Panc1 (cell line): ENCODE measurements at regions not wholly inside any gene's neighbourhood (a gene's known extent, or its start where the extent isn't known, plus 50 kb on each side); places are given as distances from the start of the nearest gene placed in this dataset.

Source experiments
- ATAC-seq: fragments of 200-7000 bp; cut with Tn5 transposase; 2 replicates; pipeline ENCODE4 v1.9.1; 2020; ENCODE audit warnings: mild to moderate bottlenecking, moderate library complexity
- BruUV-seq: library from RNA; stranded (reverse); fragments of 400-500 nt; replicated peaks from 2 replicates; lab custom pipeline; 2021; lab: Mats Ljungman, UMichigan
- CTCF ChIA-PET: fragments of 300-600 bp; sonication (Branson Sonifier 250); formaldehyde crosslinking; loops from one replicate; lab custom pipeline; 2022; ENCODE audit warnings: antibody characterized with exemption; lab: Charles Lee
- POLR2A ChIA-PET: fragments of 300-600 bp; sonication (Branson Sonifier 250); formaldehyde crosslinking; loops from one replicate; lab custom pipeline; 2022; ENCODE audit warnings: antibody characterized with exemption; lab: Charles Lee
- DNase-seq: peaks from one replicate; pipeline ENCODE4 v3.0.0-alpha.2; 2010; ENCODE audit warnings: low read depth, low spot score
- H3K27ac ChIP-seq: 2 replicates; pipeline ENCODE4 v1.5.1; 2011; ENCODE audit warnings: mild to moderate bottlenecking, low read length, inconsistent platforms
- H3K27me3 ChIP-seq: fragments of 200-500 bp; sonication (Bioruptor generic); 2 replicates; pipeline ENCODE4 v1.6.0; 2014; ENCODE audit warnings: low read length, inconsistent platforms; ENCODE audit not compliant: control insufficient read depth, insufficient read depth
- H3K36me3 ChIP-seq: fragments of 200-500 bp; sonication (Bioruptor generic); 2 replicates; pipeline ENCODE4 v1.5.1; 2014; ENCODE audit warnings: inconsistent platforms, mild to moderate bottlenecking, low read length, moderate library complexity; ENCODE audit not compliant: control insufficient read depth, insufficient read depth
- H3K4me1 ChIP-seq: 2 replicates; pipeline ENCODE4 v1.5.1; 2011; ENCODE audit warnings: inconsistent platforms, mild to moderate bottlenecking, low read length, moderate library complexity; ENCODE audit not compliant: control insufficient read depth, insufficient read depth
- H3K4me3 ChIP-seq, 2 experiments: 2 replicates each; pipeline ENCODE4 v1.5.1; 2011 to 2012; ENCODE audit warnings: low read depth in 2 of 2, low read length in 2 of 2, mild to moderate bottlenecking in 2 of 2, inconsistent platforms in 1 of 2, moderate library complexity in 1 of 2
- H3K9me3 ChIP-seq: fragments of 200-500 bp; sonication (Bioruptor generic); 2 replicates; pipeline ENCODE4 v1.5.1; 2014; ENCODE audit warnings: low read depth, mild to moderate bottlenecking, inconsistent platforms, low read length, moderate library complexity; ENCODE audit not compliant: control insufficient read depth, insufficient read depth
- POLR2AphosphoS5 ChIP-seq: IDR thresholded peaks from 2 replicates; pipeline ENCODE4 v1.6.1; 2012; ENCODE audit warnings: mild to moderate bottlenecking, low read depth, low read length, moderate library complexity
- SIN3A ChIP-seq: IDR thresholded peaks from 2 replicates; pipeline ENCODE4 v1.6.1; 2012; ENCODE audit warnings: low read depth, mild to moderate bottlenecking, low read length, moderate library complexity, borderline replicate concordance; ENCODE audit not compliant: insufficient read depth
- TCF7L2 ChIP-seq: IDR thresholded peaks from 2 replicates; pipeline ENCODE4 v1.6.1; 2011; ENCODE audit warnings: mild to moderate bottlenecking, low read depth, low read length, inconsistent platforms
- in situ Hi-C: cut with HindIII; loops from 2 replicates; pipeline ENCODE4 v1.10.0; 2016; ENCODE audit warnings: low sequenced_read_pairs, low pct_unique_long_range_greater_than_20kb
- intact Hi-C: fragments of 100-400 bp; cut with micrococcal nuclease; formaldehyde crosslinking; loops from one replicate; pipeline ENCODE4 v1.10.0; 2022; ENCODE audit not compliant: unreplicated experiment
- TF ChIP-seq, protein P1 (sequence below): fragments of 450-650 bp; IDR thresholded peaks from 2 replicates; pipeline ENCODE4 v1.5.1; 2017; ENCODE audit warnings: mild to moderate bottlenecking
- TF ChIP-seq, protein P2 (sequence below), 2 experiments: IDR thresholded peaks; 2 replicates each; pipeline ENCODE4 v1.6.1; 2011 to 2012; ENCODE audit warnings: low read depth in 2 of 2, control low read depth in 1 of 2, low read length in 1 of 2, mild to moderate bottlenecking in 1 of 2, moderate library complexity in 1 of 2; ENCODE audit not compliant: insufficient read depth in 1 of 2

- ChIA-PET POLR2A (no interaction called here), CTCF (no interaction called here)
- no peak overlapping the region for H3K4me3 ChIP-seq
- in situ Hi-C loops, result no loop called here
- no peak for ATAC-seq
- peaks cover 23% of the 10 kb centered on the region; the same call in 1 of the 2 replicates for H3K9me3 ChIP-seq
- no peaks in the 10 kb centered on the region for H3K36me3 ChIP-seq
- H3K27ac ChIP-seq, result no peak overlapping the region
- no TSS peak for BruUV-seq
- intact Hi-C loops, result no loop called here
- no peaks in the 10 kb centered on the region for H3K27me3 ChIP-seq
- no peak for DNase-seq
- H3K4me1 ChIP-seq, result no peaks in the 10 kb centered on the region
- TF ChIP-seq SIN3A, result no peak
- TF ChIP-seq, protein P1, sequence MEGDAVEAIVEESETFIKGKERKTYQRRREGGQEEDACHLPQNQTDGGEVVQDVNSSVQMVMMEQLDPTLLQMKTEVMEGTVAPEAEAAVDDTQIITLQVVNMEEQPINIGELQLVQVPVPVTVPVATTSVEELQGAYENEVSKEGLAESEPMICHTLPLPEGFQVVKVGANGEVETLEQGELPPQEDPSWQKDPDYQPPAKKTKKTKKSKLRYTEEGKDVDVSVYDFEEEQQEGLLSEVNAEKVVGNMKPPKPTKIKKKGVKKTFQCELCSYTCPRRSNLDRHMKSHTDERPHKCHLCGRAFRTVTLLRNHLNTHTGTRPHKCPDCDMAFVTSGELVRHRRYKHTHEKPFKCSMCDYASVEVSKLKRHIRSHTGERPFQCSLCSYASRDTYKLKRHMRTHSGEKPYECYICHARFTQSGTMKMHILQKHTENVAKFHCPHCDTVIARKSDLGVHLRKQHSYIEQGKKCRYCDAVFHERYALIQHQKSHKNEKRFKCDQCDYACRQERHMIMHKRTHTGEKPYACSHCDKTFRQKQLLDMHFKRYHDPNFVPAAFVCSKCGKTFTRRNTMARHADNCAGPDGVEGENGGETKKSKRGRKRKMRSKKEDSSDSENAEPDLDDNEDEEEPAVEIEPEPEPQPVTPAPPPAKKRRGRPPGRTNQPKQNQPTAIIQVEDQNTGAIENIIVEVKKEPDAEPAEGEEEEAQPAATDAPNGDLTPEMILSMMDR, result no peak
- TF ChIP-seq, protein P2, sequence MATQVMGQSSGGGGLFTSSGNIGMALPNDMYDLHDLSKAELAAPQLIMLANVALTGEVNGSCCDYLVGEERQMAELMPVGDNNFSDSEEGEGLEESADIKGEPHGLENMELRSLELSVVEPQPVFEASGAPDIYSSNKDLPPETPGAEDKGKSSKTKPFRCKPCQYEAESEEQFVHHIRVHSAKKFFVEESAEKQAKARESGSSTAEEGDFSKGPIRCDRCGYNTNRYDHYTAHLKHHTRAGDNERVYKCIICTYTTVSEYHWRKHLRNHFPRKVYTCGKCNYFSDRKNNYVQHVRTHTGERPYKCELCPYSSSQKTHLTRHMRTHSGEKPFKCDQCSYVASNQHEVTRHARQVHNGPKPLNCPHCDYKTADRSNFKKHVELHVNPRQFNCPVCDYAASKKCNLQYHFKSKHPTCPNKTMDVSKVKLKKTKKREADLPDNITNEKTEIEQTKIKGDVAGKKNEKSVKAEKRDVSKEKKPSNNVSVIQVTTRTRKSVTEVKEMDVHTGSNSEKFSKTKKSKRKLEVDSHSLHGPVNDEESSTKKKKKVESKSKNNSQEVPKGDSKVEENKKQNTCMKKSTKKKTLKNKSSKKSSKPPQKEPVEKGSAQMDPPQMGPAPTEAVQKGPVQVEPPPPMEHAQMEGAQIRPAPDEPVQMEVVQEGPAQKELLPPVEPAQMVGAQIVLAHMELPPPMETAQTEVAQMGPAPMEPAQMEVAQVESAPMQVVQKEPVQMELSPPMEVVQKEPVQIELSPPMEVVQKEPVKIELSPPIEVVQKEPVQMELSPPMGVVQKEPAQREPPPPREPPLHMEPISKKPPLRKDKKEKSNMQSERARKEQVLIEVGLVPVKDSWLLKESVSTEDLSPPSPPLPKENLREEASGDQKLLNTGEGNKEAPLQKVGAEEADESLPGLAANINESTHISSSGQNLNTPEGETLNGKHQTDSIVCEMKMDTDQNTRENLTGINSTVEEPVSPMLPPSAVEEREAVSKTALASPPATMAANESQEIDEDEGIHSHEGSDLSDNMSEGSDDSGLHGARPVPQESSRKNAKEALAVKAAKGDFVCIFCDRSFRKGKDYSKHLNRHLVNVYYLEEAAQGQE (IDR thresholded peaks at IDR 0.05; ENCODE audit: insufficient read depth in 1 of 2, low read depth in 2 of 2, low read length in 1 of 2), result no peak
- no peak for TF ChIP-seq TCF7L2
- no peak for TF ChIP-seq POLR2AphosphoS5
Observed at GRCh38 chr5:105702323-105702722, 1968.4 kb downstream of the EFNA5 start.

GRCh38 chr5:105696440-105696839 lies 1974.3 kb downstream of the EFNA5 start:
- intact Hi-C loops, result no loop called here
- ChIA-PET POLR2A (no interaction called here), CTCF (no interaction called here)
- ATAC-seq (no peak), DNase-seq (no peak)
- H3K27ac ChIP-seq, result no peak overlapping the region
- TF ChIP-seq, protein P2 (IDR thresholded peaks at IDR 0.05; ENCODE audit: insufficient read depth in 1 of 2, low read depth in 2 of 2, low read length in 1 of 2), result no peak
- TF ChIP-seq SIN3A (no peak), POLR2AphosphoS5 (no peak), TCF7L2 (no peak)
- TF ChIP-seq, protein P1, result no peak
- H3K36me3 ChIP-seq, result no peaks in the 10 kb centered on the region
- H3K27me3 ChIP-seq, result no peaks in the 10 kb centered on the region
- H3K4me1 ChIP-seq, result no peaks in the 10 kb centered on the region
- no TSS peak for BruUV-seq
- in situ Hi-C loops, result no loop called here
- no peak overlapping the region for H3K4me3 ChIP-seq
- H3K9me3 ChIP-seq, result peaks cover 1% of the 10 kb centered on the region; the same call in 1 of the 2 replicates
